Liver (tissue), 8 donors: ENCODE measurements at regions not wholly inside any gene's neighbourhood (a gene's known extent, or its start where the extent isn't known, plus 50 kb on each side); places are given as distances from the start of the nearest gene placed in this dataset.

ENCODE experiments used
- DNase-seq: peaks from one replicate; pipeline ENCODE4 v3.0.0-alpha.2; 2017; ENCODE audit warnings: low spot score
- H3K27ac ChIP-seq, 2 donors: one replicate each; pipeline ENCODE4 v1.7.0; 2013; ENCODE audit warnings: inconsistent platforms in 2 of 2, low read length in 2 of 2, control low read depth in 1 of 2, low read depth in 1 of 2, mild to moderate bottlenecking in 1 of 2
- H3K27me3 ChIP-seq, 4 donors: one replicate each; pipeline versions ENCODE4 v1.6.1 to v1.7.0; 2013; ENCODE audit warnings: low read length in 3 of 4, inconsistent platforms in 1 of 4, mild to moderate bottlenecking in 1 of 4, moderate library complexity in 1 of 4; ENCODE audit not compliant: control insufficient read depth in 4 of 4, insufficient read depth in 4 of 4
- H3K36me3 ChIP-seq, 4 donors: one replicate each; pipeline versions ENCODE4 v1.6.1 to v1.7.0; 2013; ENCODE audit warnings: low read length in 3 of 4, mild to moderate bottlenecking in 3 of 4, low read depth in 1 of 4, moderate library complexity in 1 of 4; ENCODE audit not compliant: control insufficient read depth in 4 of 4, insufficient read depth in 3 of 4
- H3K4me1 ChIP-seq, 4 donors: one replicate each; pipeline versions ENCODE4 v1.6.1 to v1.7.0; 2013; ENCODE audit warnings: low read length in 3 of 4, mild to moderate bottlenecking in 3 of 4, moderate library complexity in 1 of 4; ENCODE audit not compliant: control insufficient read depth in 4 of 4, insufficient read depth in 4 of 4
- H3K4me3 ChIP-seq, 3 donors: one replicate each; pipeline versions ENCODE4 v1.6.1 to v1.7.0; 2013; ENCODE audit warnings: low read length in 3 of 3, control low read depth in 1 of 3, low read depth in 1 of 3, mild to moderate bottlenecking in 1 of 3
- H3K9ac ChIP-seq, 2 donors: one replicate each; pipeline ENCODE4 v1.7.0; 2013; ENCODE audit warnings: low read length in 2 of 2, mild to moderate bottlenecking in 2 of 2, moderate library complexity in 2 of 2, control low read depth in 1 of 2, low read depth in 1 of 2
- H3K9me3 ChIP-seq, 4 donors: one replicate each; pipeline versions ENCODE4 v1.6.1 to v1.7.0; 2013; ENCODE audit warnings: low read length in 3 of 4; ENCODE audit not compliant: control insufficient read depth in 4 of 4
- EGR1 ChIP-seq, 2 donors: IDR thresholded peaks; 2 replicates each; pipeline ENCODE4 v1.6.1; 2016 to 2018; ENCODE audit warnings: antibody characterized with exemption in 2 of 2, low read depth in 2 of 2
- FOXA1 ChIP-seq: IDR thresholded peaks from 2 replicates; pipeline ENCODE4 v1.6.1; 2016; ENCODE audit warnings: antibody characterized with exemption
- FOXA2 ChIP-seq: IDR thresholded peaks from 2 replicates; pipeline ENCODE4 v1.6.1; 2016; ENCODE audit warnings: antibody characterized with exemption
- GABPA ChIP-seq, 2 donors: IDR thresholded peaks in 1 of 2; conservative IDR thresholded peaks in 1 of 2; 2 replicates each; pipeline ENCODE4 v1.6.1; 2016; ENCODE audit warnings: antibody characterized with exemption in 2 of 2, mild to moderate bottlenecking in 1 of 2, moderate library complexity in 1 of 2
- HNF4A ChIP-seq, 2 donors: conservative IDR thresholded peaks; 2 replicates each; pipeline ENCODE4 v1.6.1; 2016; ENCODE audit warnings: antibody characterized with exemption in 2 of 2, mild to moderate bottlenecking in 2 of 2
- HNF4G ChIP-seq: IDR thresholded peaks from 2 replicates; pipeline ENCODE4 v1.6.1; 2016; ENCODE audit warnings: antibody characterized with exemption
- JUND ChIP-seq, 2 donors: IDR thresholded peaks; 2 replicates each; pipeline ENCODE4 v1.6.1; 2016; ENCODE audit warnings: antibody characterized with exemption in 2 of 2
- NR2F2 ChIP-seq: IDR thresholded peaks from 2 replicates; pipeline ENCODE4 v1.6.1; 2016; ENCODE audit warnings: antibody characterized with exemption
- RAD21 ChIP-seq, 2 donors: IDR thresholded peaks; 2 replicates each; pipeline ENCODE4 v1.6.1; 2016; ENCODE audit warnings: antibody characterized with exemption in 2 of 2, mild to moderate bottlenecking in 2 of 2
- RXRA ChIP-seq, 2 donors: IDR thresholded peaks; 2 replicates each; pipeline ENCODE4 v1.6.1; 2017 to 2018; ENCODE audit warnings: antibody characterized with exemption in 2 of 2, mild to moderate bottlenecking in 1 of 2
- TAF1 ChIP-seq: conservative IDR thresholded peaks from 2 replicates; pipeline ENCODE4 v1.6.1; 2016; ENCODE audit warnings: antibody characterized with exemption, mild to moderate bottlenecking
- YY1 ChIP-seq: IDR thresholded peaks from 2 replicates; pipeline ENCODE4 v1.6.1; 2016; ENCODE audit warnings: antibody characterized with exemption, mild to moderate bottlenecking
- WGBS: extraction: QIAGEN DNeasy Blood & Tissue Kit; methylation state at CpG from one replicate; pipeline ENCODE4 v1.1.7; 2013; 5-methylcytosine and 5-hydroxymethylcytosine counted together
- TF ChIP-seq, protein P1 (sequence below): IDR thresholded peaks from 2 replicates; pipeline ENCODE4 v1.6.1; 2016; ENCODE audit warnings: antibody characterized with exemption
- TF ChIP-seq, protein P2 (sequence below): IDR thresholded peaks from 2 replicates; pipeline ENCODE4 v1.6.1; 2016; ENCODE audit warnings: antibody characterized with exemption, mild to moderate bottlenecking
- TF ChIP-seq, protein P3 (sequence below): IDR thresholded peaks from 2 replicates; pipeline ENCODE4 v1.6.1; 2016; ENCODE audit warnings: antibody characterized with exemption
- TF ChIP-seq, protein P4 (sequence below): IDR thresholded peaks from 2 replicates; pipeline ENCODE4 v1.6.1; 2016; ENCODE audit warnings: antibody characterized with exemption
- TF ChIP-seq, protein P5 (sequence below): fragments of 150-350 bp; IDR thresholded peaks from 2 replicates; pipeline ENCODE4 v1.5.1; 2017; ENCODE audit warnings: improper control_type of control experiment, low read depth, low read length; ENCODE audit not compliant: missing input control
- donor health status: healthy.
- donor health status: healthy.
- donor health status: healthy.
- donor health status: healthy.
- donor health status: healthy.

DNA sequence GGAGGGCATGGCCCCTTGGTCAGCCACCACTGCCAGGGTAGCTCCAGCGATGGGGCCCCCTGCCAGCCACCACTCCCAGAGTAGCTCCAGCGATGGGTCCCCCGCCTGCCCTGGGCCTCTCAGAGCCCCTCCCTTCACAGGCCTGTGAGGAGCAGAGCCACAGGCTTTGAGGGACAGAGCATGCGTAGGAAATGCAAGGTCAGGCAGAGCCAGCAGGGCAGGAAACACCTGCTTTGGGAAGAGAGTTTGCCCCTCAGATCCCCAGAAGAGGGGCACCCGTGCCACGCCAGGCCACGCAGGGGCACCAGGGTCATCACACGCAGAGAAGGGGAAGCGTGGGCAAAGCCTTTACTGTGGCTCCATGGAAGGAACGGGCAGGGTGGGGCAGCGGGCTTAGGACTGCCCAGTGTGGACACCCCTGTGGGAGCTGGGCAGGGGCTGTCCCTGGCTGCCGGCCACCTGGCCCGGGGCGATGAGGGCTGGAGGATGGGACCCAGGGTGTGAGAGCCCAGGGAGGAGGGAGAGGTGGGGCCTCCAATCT, 477.8 kb downstream of the BRD1 start:
- no peak overlapping the region for H3K4me3 ChIP-seq
- no peaks in the 10 kb centered on the region for H3K4me1 ChIP-seq
- H3K9ac ChIP-seq, result no peak overlapping the region
- 71% methylated on average over 14 of the region's 14 CpGs for WGBS
- H3K27me3 ChIP-seq, result peaks cover 0 to 2% (median 0%) of the 10 kb centered on the region in 4 donors
- DNase-seq, result no peak
- H3K9me3 ChIP-seq, result no peaks in the 10 kb centered on the region
- H3K36me3 ChIP-seq, result no peaks in the 10 kb centered on the region
- no peak overlapping the region for H3K27ac ChIP-seq
- TF ChIP-seq FOXA1, result no peak
- peak; percentile 42 for TF ChIP-seq NR2F2

DNA sequence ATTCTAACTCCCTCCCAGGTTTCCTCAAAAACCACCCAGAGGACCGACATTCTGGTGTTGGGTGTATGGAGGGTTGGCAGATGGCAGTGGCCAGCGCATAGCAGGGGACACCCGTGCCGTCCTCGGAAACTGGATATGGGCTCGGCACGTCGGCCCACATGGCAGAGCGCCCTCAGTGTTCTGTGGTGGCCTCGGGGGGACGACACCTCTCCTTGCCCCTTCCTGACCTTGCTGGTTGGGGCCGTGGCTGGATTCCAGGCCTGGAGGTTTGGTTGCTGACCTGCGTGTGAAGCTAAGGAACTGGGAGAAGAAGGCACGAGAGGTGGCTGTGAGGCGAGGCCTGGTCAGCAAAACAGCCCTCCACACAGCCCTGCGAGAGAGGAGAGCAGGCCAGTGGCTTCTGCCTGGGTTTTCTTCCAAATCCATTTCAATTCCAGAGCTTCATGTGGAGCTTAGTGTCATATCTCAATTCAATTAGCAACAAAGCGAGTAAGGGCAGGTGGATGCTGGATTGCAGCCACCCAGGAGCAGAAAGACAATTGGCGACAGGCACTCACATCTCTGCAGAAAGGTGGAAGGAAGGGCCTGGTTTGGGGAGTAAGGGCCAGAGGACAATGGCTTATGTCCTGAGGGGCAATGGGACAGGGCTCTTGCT, 478.4 kb downstream of the BRD1 start:
- Histone ChIP-seq H3K9ac (no peak overlapping the region), H3K4me1 (no peaks in the 10 kb centered on the region), H3K27ac (no peak overlapping the region), H3K27me3 (peaks cover 0 to 6% (median 0%) of the 10 kb centered on the region in 4 donors), H3K36me3 (no peaks in the 10 kb centered on the region), H3K9me3 (no peaks in the 10 kb centered on the region), H3K4me3 (no peak overlapping the region)
- TF ChIP-seq FOXA2 (no peak), HNF4A (conservative IDR thresholded peaks at IDR 0.05) (no peak), RXRA (IDR thresholded peaks at IDR 0.05) (no peak), YY1 (no peak), GABPA (IDR thresholded peaks at IDR 0.05 in 1 of 2, conservative IDR thresholded peaks at IDR 0.05 in 1 of 2) (no peak), RAD21 (IDR thresholded peaks at IDR 0.05) (no peak), NR2F2 (no peak), EGR1 (IDR thresholded peaks at IDR 0.05; ENCODE audit: low read depth in 2 of 2) (no peak), TAF1 (no peak), HNF4G (no peak), JUND (IDR thresholded peaks at IDR 0.05) (no peak)
- TF ChIP-seq, protein P1, sequence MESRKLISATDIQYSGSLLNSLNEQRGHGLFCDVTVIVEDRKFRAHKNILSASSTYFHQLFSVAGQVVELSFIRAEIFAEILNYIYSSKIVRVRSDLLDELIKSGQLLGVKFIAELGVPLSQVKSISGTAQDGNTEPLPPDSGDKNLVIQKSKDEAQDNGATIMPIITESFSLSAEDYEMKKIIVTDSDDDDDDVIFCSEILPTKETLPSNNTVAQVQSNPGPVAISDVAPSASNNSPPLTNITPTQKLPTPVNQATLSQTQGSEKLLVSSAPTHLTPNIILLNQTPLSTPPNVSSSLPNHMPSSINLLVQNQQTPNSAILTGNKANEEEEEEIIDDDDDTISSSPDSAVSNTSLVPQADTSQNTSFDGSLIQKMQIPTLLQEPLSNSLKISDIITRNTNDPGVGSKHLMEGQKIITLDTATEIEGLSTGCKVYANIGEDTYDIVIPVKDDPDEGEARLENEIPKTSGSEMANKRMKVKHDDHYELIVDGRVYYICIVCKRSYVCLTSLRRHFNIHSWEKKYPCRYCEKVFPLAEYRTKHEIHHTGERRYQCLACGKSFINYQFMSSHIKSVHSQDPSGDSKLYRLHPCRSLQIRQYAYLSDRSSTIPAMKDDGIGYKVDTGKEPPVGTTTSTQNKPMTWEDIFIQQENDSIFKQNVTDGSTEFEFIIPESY, result no peak
- TF ChIP-seq, protein P2, sequence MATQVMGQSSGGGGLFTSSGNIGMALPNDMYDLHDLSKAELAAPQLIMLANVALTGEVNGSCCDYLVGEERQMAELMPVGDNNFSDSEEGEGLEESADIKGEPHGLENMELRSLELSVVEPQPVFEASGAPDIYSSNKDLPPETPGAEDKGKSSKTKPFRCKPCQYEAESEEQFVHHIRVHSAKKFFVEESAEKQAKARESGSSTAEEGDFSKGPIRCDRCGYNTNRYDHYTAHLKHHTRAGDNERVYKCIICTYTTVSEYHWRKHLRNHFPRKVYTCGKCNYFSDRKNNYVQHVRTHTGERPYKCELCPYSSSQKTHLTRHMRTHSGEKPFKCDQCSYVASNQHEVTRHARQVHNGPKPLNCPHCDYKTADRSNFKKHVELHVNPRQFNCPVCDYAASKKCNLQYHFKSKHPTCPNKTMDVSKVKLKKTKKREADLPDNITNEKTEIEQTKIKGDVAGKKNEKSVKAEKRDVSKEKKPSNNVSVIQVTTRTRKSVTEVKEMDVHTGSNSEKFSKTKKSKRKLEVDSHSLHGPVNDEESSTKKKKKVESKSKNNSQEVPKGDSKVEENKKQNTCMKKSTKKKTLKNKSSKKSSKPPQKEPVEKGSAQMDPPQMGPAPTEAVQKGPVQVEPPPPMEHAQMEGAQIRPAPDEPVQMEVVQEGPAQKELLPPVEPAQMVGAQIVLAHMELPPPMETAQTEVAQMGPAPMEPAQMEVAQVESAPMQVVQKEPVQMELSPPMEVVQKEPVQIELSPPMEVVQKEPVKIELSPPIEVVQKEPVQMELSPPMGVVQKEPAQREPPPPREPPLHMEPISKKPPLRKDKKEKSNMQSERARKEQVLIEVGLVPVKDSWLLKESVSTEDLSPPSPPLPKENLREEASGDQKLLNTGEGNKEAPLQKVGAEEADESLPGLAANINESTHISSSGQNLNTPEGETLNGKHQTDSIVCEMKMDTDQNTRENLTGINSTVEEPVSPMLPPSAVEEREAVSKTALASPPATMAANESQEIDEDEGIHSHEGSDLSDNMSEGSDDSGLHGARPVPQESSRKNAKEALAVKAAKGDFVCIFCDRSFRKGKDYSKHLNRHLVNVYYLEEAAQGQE, result no peak
- TF ChIP-seq, protein P3, sequence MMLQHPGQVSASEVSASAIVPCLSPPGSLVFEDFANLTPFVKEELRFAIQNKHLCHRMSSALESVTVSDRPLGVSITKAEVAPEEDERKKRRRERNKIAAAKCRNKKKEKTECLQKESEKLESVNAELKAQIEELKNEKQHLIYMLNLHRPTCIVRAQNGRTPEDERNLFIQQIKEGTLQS, result no peak
- TF ChIP-seq, protein P4, sequence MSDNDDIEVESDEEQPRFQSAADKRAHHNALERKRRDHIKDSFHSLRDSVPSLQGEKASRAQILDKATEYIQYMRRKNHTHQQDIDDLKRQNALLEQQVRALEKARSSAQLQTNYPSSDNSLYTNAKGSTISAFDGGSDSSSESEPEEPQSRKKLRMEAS, result no peak
- TF ChIP-seq, protein P5, sequence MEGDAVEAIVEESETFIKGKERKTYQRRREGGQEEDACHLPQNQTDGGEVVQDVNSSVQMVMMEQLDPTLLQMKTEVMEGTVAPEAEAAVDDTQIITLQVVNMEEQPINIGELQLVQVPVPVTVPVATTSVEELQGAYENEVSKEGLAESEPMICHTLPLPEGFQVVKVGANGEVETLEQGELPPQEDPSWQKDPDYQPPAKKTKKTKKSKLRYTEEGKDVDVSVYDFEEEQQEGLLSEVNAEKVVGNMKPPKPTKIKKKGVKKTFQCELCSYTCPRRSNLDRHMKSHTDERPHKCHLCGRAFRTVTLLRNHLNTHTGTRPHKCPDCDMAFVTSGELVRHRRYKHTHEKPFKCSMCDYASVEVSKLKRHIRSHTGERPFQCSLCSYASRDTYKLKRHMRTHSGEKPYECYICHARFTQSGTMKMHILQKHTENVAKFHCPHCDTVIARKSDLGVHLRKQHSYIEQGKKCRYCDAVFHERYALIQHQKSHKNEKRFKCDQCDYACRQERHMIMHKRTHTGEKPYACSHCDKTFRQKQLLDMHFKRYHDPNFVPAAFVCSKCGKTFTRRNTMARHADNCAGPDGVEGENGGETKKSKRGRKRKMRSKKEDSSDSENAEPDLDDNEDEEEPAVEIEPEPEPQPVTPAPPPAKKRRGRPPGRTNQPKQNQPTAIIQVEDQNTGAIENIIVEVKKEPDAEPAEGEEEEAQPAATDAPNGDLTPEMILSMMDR, result no peak
- DNase-seq, result no peak
- WGBS, result 89% methylated on average over 18 of the region's 18 CpGs
